ENCODE measurements at regions not wholly inside any gene's neighbourhood (a gene's known extent, or its start where the extent isn't known, plus 50 kb on each side); places are given as distances from the start of the nearest gene placed in this dataset.

DNA sequence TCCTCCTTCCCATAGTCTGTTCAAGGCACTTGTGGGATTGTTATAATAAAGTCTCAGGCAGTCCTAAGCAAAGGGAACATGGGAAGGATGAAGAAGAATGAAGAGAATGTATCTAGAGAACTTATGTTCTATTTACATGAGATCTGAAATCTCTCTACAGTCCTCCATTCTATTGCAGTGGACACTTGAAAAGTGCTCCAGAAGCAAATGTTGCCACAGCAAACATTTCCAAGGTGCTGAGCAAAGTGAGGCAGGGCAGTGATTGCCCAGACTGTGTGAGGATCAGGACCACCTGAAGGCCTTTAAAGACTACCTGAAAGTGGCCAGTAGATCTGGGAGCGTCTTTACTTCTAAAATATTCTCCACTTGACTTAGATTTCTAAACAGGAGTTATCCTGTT is 203.5 kb downstream of the RBM46 start (continued):
- TF ChIP-seq HDAC3 (IDR thresholded peaks at IDR 0.05; ENCODE audit: borderline replicate concordance, partially characterized antibody) (no peak), IFI16 (CRISPR knock-in tag; IDR thresholded peaks at IDR 0.05) (no peak), SRSF7 (optimal IDR thresholded peaks at IDR 0.05; ENCODE audit: low read depth, low read length) (no peak)

- CTCF ChIA-PET (ENCODE audit: low intra/inter-chr PET ratio) = no interaction called here
- DNase-seq (ENCODE audit: extremely low read depth in 1 of 4, low spot score in 3 of 4) (no peak), ATAC-seq (no peak), FAIRE-seq (no peak)
- no peaks in the 10 kb centered on the region for H3K9me1 ChIP-seq (ENCODE audit: control insufficient read depth, insufficient read depth, low read length)
- WGBS (ENCODE audit: insufficient coverage, low coverage, missing lambda C conversion rate) = 0% methylated on average over 5 of the region's 5 CpGs
- H2AFZ ChIP-seq (ENCODE audit: low read depth, low read length) = no peak overlapping the region
- H3K4me1 ChIP-seq (replicated peaks in 1 of 2; ENCODE audit: control insufficient read depth in 2 of 2, insufficient read depth in 2 of 2, low read length in 2 of 2) = no peaks in the 10 kb centered on the region
- intact Hi-C loops (cut with micrococcal nuclease) = no loop called here
- H3K27ac ChIP-seq (ENCODE audit: extremely low read depth, low read depth, low read length) = no peak overlapping the region
- no TSS peak for BruUV-seq (replicated peaks)
- in situ Hi-C loops (cut with MboI) = no loop called here
- H4K20me1 ChIP-seq (replicated peaks; ENCODE audit: control insufficient read depth, insufficient read depth, low read length) = no peaks in the 10 kb centered on the region
- POLR2A ChIA-PET = no interaction called here
- H3K36me3 ChIP-seq (ENCODE audit: control insufficient read depth, insufficient read depth, low read length) = no peaks in the 10 kb centered on the region
- no peak overlapping the region for H3K4me2 ChIP-seq (ENCODE audit: insufficient read depth, low read length)
- H3K4me3 ChIP-seq = no peak overlapping the region
- no peaks in the 10 kb centered on the region for H3K9me3 ChIP-seq (replicated peaks; ENCODE audit: control insufficient read depth, insufficient read depth, low read depth, low read length)
- no peaks in the 10 kb centered on the region for H3K27me3 ChIP-seq (ENCODE audit: control insufficient read depth in 2 of 2, insufficient read depth in 2 of 2, low read length in 2 of 2)
- H3K9ac ChIP-seq (ENCODE audit: insufficient read depth in 1 of 2, low read depth in 2 of 2, low read length in 2 of 2) = no peak overlapping the region
- H3K79me2 ChIP-seq (ENCODE audit: control insufficient read depth, insufficient read depth, low read length) = no peaks in the 10 kb centered on the region
- TF ChIP-seq E2F5 (CRISPR knock-in tag; IDR thresholded peaks at IDR 0.05) = no peak
- no peak for TF ChIP-seq POLR3G (IDR thresholded peaks at IDR 0.05; ENCODE audit: extremely low read depth, insufficient read length, insufficient replicate concordance)
- no peak for TF ChIP-seq GTF2F1 (IDR thresholded peaks at IDR 0.05; ENCODE audit: low read depth, low read length)
- TF ChIP-seq PHTF2 (CRISPR knock-in tag; IDR thresholded peaks at IDR 0.05) = no peak
- TF ChIP-seq JUND (IDR thresholded peaks at IDR 0.05; ENCODE audit: borderline replicate concordance, low read depth, low read length) = no peak
- TF ChIP-seq JUND (tag; IDR thresholded peaks at IDR 0.05; ENCODE audit: borderline replicate concordance, low read depth, low read length) = no peak
- no peak for TF ChIP-seq MAFK (IDR thresholded peaks at IDR 0.05; ENCODE audit: low read length)
- no peak for TF ChIP-seq RBM34 (IDR thresholded peaks at IDR 0.05; ENCODE audit: borderline replicate concordance, insufficient read depth, low read length)
- TF ChIP-seq ZBTB33 (CRISPR knock-in tag; IDR thresholded peaks at IDR 0.05) = no peak
- TF ChIP-seq BRD4 (IDR thresholded peaks at IDR 0.05) = no peak
- TF ChIP-seq ZNF431 (CRISPR knock-in tag; IDR thresholded peaks at IDR 0.05) = no peak
- TF ChIP-seq ASH1L (IDR thresholded peaks at IDR 0.05; ENCODE audit: borderline replicate concordance, low read depth, partially characterized antibody) = no peak
- TF ChIP-seq CBX2 (IDR thresholded peaks at IDR 0.05; ENCODE audit: insufficient read depth, low read length, poor library complexity, severe bottlenecking) = no peak
- TF ChIP-seq FOXJ3 (CRISPR knock-in tag; IDR thresholded peaks at IDR 0.05) = no peak
- TF ChIP-seq, protein P1, sequence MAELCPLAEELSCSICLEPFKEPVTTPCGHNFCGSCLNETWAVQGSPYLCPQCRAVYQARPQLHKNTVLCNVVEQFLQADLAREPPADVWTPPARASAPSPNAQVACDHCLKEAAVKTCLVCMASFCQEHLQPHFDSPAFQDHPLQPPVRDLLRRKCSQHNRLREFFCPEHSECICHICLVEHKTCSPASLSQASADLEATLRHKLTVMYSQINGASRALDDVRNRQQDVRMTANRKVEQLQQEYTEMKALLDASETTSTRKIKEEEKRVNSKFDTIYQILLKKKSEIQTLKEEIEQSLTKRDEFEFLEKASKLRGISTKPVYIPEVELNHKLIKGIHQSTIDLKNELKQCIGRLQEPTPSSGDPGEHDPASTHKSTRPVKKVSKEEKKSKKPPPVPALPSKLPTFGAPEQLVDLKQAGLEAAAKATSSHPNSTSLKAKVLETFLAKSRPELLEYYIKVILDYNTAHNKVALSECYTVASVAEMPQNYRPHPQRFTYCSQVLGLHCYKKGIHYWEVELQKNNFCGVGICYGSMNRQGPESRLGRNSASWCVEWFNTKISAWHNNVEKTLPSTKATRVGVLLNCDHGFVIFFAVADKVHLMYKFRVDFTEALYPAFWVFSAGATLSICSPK (IDR thresholded peaks at IDR 0.05; ENCODE audit: borderline replicate concordance) = no peak
Observed at GRCh38 chr4:154985673-154986072, 204.6 kb downstream of the RBM46 start.

Data from K562 (cell line).